ENCODE measurements at regions not wholly inside any gene's neighbourhood (a gene's known extent, or its start where the extent isn't known, plus 50 kb on each side); places are given as distances from the start of the nearest gene placed in this dataset.

DNA sequence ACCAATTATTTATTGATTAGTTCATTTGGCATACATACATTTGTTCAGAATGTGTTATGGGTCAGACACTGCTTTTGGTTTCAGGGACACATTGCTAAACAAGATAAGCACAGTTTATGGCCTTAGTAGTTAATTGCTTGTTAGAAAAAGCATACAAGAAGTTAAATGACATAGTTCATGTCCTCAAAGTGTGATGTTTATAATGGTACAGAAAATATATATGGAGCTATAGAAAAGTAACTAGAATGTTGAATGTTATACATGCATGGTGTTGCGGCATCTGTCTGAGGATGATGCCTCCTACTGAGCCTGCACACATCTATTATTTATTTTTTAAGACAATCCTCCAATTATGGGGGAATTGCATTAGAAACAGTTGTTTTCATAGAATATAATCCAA, 1476.3 kb upstream of the PCDH7 start:
- DNase-seq = no peak
- H3K9me3 ChIP-seq = peaks cover 0 to 4% (median 0%) of the 10 kb centered on the region in 4 donors
- H3K27ac ChIP-seq = no peak overlapping the region
- TF ChIP-seq, protein P1, sequence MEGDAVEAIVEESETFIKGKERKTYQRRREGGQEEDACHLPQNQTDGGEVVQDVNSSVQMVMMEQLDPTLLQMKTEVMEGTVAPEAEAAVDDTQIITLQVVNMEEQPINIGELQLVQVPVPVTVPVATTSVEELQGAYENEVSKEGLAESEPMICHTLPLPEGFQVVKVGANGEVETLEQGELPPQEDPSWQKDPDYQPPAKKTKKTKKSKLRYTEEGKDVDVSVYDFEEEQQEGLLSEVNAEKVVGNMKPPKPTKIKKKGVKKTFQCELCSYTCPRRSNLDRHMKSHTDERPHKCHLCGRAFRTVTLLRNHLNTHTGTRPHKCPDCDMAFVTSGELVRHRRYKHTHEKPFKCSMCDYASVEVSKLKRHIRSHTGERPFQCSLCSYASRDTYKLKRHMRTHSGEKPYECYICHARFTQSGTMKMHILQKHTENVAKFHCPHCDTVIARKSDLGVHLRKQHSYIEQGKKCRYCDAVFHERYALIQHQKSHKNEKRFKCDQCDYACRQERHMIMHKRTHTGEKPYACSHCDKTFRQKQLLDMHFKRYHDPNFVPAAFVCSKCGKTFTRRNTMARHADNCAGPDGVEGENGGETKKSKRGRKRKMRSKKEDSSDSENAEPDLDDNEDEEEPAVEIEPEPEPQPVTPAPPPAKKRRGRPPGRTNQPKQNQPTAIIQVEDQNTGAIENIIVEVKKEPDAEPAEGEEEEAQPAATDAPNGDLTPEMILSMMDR (IDR thresholded peaks at IDR 0.05) = no peak
- no peak for TF ChIP-seq POLR2A (IDR thresholded peaks at IDR 0.05)
- no peaks in the 10 kb centered on the region for H3K4me1 ChIP-seq
- no peaks in the 10 kb centered on the region for H3K27me3 ChIP-seq
- H3K4me3 ChIP-seq = no peak overlapping the region
- no peaks in the 10 kb centered on the region for H3K36me3 ChIP-seq

DNA sequence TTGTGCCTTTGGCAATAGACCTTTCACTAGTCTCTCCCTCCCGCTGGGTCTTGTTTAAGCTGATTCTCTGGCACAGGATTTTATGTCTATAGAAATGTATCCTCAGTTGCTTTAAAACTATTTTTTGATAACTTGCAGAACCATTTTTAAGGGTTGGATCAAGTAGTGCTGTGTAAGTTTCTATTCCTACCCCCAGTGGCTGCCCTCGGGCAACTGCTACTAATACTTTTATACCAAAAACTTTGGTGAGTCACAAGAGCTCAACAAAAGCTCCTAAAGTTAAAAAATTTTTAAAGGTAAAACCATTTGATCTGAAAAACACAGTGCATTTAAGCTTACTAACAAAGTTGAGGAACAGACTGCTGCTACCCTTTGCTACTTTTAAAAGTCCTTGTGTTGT, 1460.6 kb upstream of the PCDH7 start:
- no peaks in the 10 kb centered on the region for H3K4me1 ChIP-seq
- no peaks in the 10 kb centered on the region for H3K36me3 ChIP-seq
- no peaks in the 10 kb centered on the region for H3K9me3 ChIP-seq
- TF ChIP-seq POLR2A (IDR thresholded peaks at IDR 0.05) = no peak
- TF ChIP-seq, protein P1 (IDR thresholded peaks at IDR 0.05) = no peak
- no peak for DNase-seq
- H3K4me3 ChIP-seq = no peak overlapping the region
- no peak overlapping the region for H3K27ac ChIP-seq
- no peaks in the 10 kb centered on the region for H3K27me3 ChIP-seq

DNA sequence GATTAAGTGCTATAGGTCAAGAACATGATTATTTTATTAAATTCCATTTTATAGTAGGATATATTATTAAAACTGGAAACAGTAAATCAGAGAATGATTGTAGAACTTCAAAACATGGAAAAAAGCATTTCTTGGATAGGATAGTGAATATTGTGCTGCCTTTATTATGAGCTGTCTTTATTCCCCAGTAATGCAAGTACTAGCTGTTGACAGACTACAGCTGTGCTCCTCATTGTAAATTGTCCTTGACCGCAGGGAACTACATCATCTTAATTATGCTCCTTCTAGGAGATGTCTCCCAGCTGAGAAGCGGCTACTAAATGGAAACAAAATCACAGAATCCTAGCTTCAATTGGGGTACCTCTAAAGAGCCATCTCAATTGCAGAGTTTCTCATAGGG, 1457.2 kb upstream of the PCDH7 start:
- Histone ChIP-seq H3K4me3 (no peak overlapping the region), H3K36me3 (no peaks in the 10 kb centered on the region), H3K9me3 (no peaks in the 10 kb centered on the region), H3K4me1 (no peaks in the 10 kb centered on the region), H3K27me3 (no peaks in the 10 kb centered on the region), H3K27ac (no peak overlapping the region)
- no peak for DNase-seq
- no peak for TF ChIP-seq POLR2A (IDR thresholded peaks at IDR 0.05)
- TF ChIP-seq, protein P1 (IDR thresholded peaks at IDR 0.05) = no peak

DNA sequence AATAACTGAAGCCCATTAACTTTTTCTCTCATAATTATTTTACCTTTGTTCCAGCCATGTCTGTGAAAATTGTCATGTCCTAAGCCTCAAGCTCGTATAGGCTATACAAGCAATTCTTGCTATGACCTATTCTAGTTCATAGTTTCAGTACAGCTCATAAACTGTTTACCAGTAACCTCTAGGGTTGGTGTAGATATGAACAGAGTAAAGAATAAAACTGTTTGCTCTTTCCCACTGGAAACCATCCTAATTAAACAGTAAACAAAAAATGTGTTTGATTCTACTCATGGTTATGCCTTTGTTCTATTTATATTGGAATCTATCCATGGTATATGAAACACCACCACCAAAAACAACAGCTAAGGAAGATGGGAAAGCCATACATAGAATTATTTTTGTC, 1444.0 kb upstream of the PCDH7 start:
- Histone ChIP-seq H3K27me3 (no peaks in the 10 kb centered on the region), H3K4me1 (no peaks in the 10 kb centered on the region), H3K9me3 (no peaks in the 10 kb centered on the region), H3K4me3 (no peak overlapping the region), H3K36me3 (no peaks in the 10 kb centered on the region), H3K27ac (no peak overlapping the region)
- no peak for DNase-seq
- TF ChIP-seq POLR2A (IDR thresholded peaks at IDR 0.05) = no peak
- TF ChIP-seq, protein P1 (IDR thresholded peaks at IDR 0.05) = no peak

DNA sequence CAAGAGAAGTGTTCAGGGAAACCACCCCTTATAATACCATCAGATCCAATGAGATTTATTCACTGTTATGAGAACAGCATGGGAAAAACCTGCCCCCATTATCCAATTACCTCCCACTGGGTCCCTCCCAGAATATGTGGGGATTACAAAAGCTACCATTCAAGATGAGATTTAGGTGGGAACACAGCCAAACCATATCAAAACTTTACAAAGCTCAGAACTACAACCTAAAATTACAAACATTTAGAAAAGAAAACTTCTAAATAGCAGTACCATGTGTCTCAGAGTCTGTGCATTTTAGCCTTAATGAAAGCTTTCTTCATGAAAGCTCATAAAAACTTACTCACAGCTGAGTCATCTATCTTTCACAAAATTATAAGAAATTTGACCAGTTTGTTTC, 1442.8 kb upstream of the PCDH7 start:
- no peak for DNase-seq
- Histone ChIP-seq H3K4me3 (no peak overlapping the region), H3K27ac (no peak overlapping the region), H3K27me3 (no peaks in the 10 kb centered on the region), H3K36me3 (no peaks in the 10 kb centered on the region), H3K4me1 (no peaks in the 10 kb centered on the region), H3K9me3 (no peaks in the 10 kb centered on the region)
- TF ChIP-seq POLR2A (IDR thresholded peaks at IDR 0.05) = no peak
- TF ChIP-seq, protein P1 (IDR thresholded peaks at IDR 0.05) = no peak

DNA sequence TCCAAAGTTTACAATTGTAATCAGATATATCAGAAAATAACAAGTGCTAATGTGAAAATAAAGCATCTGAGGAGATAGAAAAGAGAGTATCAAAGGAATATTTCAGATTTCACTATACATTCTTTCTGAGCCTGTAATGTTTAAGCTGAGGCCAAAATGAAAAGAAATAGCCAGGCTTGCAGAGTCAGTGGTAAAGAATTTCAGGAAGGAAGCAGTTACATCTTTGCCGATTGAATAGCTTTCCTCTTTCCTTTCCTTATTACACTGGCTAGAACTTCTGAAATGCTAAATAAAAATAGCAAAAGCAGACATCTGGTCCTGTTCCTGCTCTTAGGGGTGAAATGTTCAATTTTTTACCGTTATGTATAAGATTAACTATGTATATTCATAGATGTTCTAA, 1441.6 kb upstream of the PCDH7 start:
- H3K4me3 ChIP-seq = no peak overlapping the region
- H3K27me3 ChIP-seq = no peaks in the 10 kb centered on the region
- DNase-seq = no peak
- H3K27ac ChIP-seq = no peak overlapping the region
- no peaks in the 10 kb centered on the region for H3K9me3 ChIP-seq
- H3K36me3 ChIP-seq = no peaks in the 10 kb centered on the region
- no peak for TF ChIP-seq POLR2A (IDR thresholded peaks at IDR 0.05)
- TF ChIP-seq, protein P1 (IDR thresholded peaks at IDR 0.05) = no peak
- no peaks in the 10 kb centered on the region for H3K4me1 ChIP-seq
